Smooth muscle cell of the brain vasculature (primary cell): ENCODE measurements at regions not wholly inside any gene's neighbourhood (a gene's known extent, or its start where the extent isn't known, plus 50 kb on each side); places are given as distances from the start of the nearest gene placed in this dataset.

Experiments used
- DNase-seq: peaks from one replicate; pipeline ENCODE4 v3.0.0-alpha.2; 2012; ENCODE audit warnings: low read depth, low spot score

DNA sequence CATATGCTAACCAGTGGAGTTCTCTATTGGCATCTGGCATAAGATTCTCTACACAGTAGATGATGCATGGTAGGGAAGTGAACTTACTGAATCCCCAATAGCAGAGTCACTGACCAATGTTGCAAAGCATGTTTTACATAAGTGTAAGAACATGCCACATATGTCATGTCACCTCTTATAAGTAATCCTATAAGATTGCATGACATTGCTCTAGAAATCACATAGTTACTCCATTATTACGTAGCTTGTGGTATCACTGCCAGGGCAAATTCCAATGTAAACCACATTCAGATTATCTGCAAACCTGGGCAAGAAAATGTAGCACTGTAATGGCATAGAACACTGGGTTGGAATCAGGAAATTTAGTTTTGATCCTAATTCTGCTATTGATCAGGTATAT is 198.2 kb upstream of the UMPS start:
- DNase-seq: no peak

GRCh38 chr3:124535306-124535705 is 194.9 kb upstream of the UMPS start:
- DNase-seq: no peak

DNA sequence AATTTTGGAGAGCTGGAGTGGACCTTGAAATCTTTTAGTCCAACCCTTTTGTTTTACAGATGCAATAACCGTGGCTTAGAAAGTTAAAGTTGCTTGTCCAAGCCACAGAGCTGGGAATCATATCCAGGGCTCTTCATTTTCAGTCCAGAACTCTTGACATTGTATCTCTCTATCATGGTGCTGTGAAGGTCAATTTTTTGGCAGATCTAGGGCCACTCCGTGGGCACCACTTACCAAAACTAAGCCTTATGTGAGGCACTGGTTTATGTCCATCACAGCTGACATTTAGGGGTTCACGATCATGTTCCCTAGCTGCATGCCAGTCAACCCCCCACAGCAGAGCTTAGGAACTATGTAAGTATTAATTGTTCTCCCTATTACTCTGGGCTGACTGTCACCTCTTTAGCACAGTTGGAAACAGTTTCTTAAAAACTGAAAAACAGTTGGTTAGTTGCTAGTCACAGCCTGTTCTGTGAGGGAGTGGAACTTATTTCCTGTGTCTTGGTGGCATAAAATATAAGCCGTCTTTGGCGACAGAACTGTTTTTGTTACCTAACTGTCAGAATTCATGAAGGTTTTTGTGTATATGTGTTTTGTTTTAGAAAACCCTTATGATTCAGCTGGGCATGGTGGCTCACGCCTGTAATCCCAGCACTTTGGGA is 189.6 kb upstream of the UMPS start:
- no peak for DNase-seq

DNA sequence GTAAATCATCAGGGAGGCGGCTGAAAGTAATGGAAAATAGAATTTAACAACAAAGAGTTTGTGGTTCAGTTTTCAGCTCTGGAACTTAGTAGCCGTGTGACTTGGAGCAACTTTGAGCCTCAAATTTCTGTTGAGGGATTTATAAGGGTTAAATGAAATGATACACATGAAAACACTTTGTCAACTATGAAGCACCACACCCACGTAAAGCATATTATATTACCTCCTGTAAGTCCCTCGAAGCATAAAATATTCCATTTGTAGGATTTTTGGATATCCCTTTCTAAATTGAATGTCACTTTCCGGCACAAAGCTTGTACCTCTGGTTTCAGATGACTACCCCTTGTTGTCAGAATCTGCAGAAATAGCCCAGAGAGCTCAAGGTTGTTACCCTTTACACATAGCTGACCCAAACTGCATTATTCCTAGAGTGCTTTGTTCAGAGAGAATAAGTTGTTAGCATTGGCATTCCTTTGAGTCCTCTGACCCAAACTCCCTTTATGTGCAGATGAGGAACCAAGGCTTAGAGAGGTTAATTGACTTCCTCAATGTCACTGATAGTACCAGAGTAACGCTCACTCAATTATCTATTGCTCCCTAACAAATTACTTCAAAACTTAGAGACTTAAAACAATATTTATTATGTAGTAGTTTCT is 187.9 kb upstream of the UMPS start:
- no peak for DNase-seq

GRCh38 chr3:124545891-124546290 is 184.4 kb upstream of the UMPS start:
- no peak for DNase-seq

DNA sequence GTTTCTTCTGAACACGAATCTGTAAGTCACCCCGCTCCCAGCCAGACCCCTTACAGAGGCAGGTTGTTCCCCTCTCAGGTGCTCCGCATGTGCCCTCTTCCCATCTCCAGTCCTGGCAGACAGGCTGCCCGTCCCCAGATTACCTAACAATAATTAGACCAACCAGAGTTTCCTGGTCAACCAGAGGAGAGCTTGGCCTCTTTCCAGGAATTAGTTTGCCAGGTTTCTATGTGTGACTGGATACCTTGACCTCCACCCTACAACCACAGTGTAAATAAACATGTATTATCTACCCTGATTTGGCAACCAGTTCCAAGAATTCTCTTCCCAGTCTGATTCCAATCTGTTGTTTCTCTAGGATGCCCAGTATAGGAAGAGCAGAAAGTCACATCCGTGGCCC is 178.0 kb upstream of the UMPS start:
- DNase-seq: no peak

GRCh38 chr3:124553178-124553577 is 177.1 kb upstream of the UMPS start:
- DNase-seq: no peak

- no peak for DNase-seq
Measured at GRCh38 chr3:124556636-124557035, 173.6 kb upstream of the UMPS start.

DNA sequence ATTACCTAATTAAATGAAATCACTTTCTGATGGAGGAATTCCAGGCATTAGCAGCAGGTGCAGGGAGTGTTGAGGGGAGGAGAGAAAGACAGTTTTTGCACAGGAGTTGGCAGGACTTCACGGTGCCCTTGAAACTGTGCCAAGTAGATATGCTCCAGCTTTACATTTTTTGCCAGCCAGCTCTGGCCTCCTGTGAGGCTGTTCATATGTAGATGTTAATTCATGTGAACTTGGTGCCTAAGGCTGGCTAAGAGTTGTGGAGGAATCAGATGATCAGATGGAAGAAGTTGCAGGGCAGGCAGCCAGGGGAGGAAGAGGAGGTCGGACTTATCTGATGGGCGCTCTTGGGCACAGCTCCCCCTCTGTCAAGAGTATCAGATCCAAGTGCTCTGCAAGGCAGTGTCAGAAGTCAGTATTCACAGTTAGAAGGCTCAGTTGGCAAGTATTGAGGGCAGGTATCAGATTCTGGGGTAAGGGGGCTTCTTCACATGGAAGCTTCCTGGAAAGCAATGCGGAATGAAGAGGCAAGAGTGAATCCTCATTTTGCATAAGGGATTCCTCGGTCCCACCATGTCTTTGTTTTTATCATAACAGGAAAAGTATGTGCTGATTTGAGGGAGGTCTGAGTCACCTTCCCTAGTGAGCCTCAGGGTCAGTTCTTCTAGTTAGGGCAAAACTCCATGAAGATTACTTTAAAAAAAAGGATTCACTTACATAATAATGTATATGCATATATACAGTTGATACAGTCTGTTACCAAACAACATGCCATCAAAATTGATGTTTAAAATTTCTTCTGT is 172.6 kb upstream of the UMPS start:
- DNase-seq: peak; percentile 21

DNA sequence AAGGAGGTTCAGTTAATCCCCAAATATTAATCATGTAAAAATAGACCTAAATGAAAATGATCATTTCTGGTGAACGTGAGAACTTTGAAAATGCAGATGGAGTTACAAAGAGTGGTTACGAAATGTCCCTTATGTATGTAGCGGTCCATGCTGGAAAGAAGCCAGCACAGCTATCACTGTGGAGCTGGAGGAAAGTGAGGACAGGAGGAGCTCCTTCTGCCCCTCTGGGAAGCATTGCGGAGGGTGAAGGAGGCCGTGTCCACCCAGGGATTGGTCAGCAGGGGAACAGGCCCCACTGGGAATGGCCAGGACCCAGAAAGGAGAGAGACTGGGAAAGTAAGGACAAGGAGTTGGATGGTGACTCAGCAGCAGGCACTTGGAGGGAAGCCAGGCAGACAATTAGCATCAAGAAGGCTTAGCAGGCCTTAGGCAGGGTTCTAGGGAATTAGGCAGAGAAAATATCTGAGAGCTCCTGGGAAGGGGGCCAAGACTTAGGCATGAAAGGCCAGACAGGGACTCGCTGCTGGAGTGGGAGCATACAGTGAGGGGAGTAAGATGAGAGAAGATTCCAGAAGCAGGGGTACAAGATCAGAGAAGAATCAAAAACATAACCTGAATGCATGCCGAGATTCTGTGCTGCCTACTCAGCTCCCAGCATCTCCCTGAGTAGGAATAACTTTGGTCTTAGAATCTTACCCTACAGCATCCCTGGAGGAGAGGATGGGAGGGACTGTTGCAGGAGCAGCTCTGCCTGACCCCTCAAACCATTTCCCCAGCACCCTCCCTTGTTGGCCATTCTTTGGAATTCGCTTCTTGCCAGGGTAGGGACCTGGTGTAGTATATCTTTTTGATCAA is 171.0 kb upstream of the UMPS start:
- DNase-seq: peak; percentile 87

DNA sequence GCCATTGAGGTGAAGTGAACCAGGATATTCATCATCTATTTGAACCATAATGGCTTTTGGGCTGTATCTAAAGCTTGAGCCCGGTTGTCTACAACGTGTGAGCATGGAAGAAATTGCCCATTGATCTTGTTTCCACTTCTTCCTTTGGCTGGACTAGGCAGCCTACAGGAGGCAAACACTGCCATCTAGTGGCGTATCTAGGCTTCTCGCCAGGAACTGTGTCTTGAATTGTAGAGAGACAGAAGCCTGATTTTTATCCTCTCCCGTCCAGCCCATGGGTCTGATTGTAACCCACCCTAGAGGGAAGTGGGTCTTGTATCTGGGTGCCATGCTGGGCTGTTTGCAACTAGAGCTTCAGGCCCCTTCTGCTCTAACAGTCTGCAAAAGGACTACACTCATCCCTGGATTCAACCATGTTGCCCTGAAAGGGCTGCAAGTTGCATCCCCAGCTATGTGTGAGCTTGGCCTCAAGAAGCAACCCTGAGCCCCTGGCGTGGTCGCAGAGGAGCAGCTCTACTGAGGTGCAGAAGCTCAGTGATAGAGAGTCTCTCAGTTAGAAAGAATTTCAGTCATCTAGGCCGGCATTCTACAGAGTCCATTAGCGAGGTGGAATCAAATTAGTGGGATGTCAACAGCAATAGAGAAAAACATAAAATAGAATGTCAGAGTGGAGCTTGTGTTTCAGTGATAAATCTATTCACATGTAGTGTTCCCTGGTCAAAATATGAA is 170.2 kb upstream of the UMPS start:
- DNase-seq: peak; percentile 69

- DNase-seq: no peak
Measured at GRCh38 chr3:124560666-124561215, 169.5 kb upstream of the UMPS start.

- DNase-seq: no peak
Measured at GRCh38 chr3:124562769-124563168, 167.5 kb upstream of the UMPS start.

GRCh38 chr3:124563376-124563775 is 166.9 kb upstream of the UMPS start:
- no peak for DNase-seq

- peak; percentile 49 for DNase-seq
Measured at GRCh38 chr3:124565013-124565412, 165.2 kb upstream of the UMPS start.

GRCh38 chr3:124565551-124565950 is 164.7 kb upstream of the UMPS start:
- DNase-seq: no peak

- DNase-seq: no peak
Measured at GRCh38 chr3:124566701-124567100, 163.6 kb upstream of the UMPS start.

- no peak for DNase-seq
Measured at GRCh38 chr3:124567179-124567578, 163.1 kb upstream of the UMPS start.

DNA sequence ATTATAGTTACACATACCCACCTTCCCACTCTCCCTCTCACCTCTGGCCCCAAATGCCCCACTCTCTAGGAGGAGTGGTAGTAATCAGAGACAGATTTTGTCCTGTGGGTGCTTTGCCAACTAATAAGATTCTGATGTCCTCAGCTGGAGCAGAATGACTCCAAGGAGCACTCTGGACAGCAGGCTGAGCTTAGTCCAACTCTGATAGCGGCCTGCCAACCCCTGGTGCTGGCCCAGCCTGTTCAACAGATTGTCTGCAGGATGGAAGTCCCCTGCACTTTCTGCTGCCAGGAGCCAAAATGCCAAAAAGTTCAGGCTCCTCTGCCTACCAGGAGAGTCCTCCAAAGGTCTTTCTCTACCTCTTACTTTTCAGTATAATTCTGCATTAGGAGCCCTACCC is 160.5 kb upstream of the UMPS start:
- DNase-seq: no peak

- no peak for DNase-seq
Measured at GRCh38 chr3:124570232-124570631, 160.0 kb upstream of the UMPS start.

GRCh38 chr3:124572851-124573405 is 157.3 kb upstream of the UMPS start:
- no peak for DNase-seq
